K562 (cell line): ENCODE measurements at regions not wholly inside any gene's neighbourhood (a gene's known extent, or its start where the extent isn't known, plus 50 kb on each side); places are given as distances from the start of the nearest gene placed in this dataset.

Experiments
- ARID3B ChIP-seq: fragments of 250-450 bp; sonication (Bioruptor Pico); IDR thresholded peaks from 2 replicates; pipeline ENCODE4 v1.4.0; 2020; ENCODE audit warnings: borderline replicate concordance
- CBX1 ChIP-seq: sonication (generic); IDR thresholded peaks from 2 replicates; pipeline ENCODE4 v1.6.1; 2016; ENCODE audit warnings: antibody characterized with exemption, low read depth, mild to moderate bottlenecking
- E2F5 ChIP-seq: sonication (generic); formaldehyde crosslinking; IDR thresholded peaks from 2 replicates; pipeline ENCODE4 v1.8.0; 2022; ENCODE audit warnings: mild to moderate bottlenecking, missing genetic modification reagents
- E2F6 ChIP-seq, 2 experiments: IDR thresholded peaks; 2 replicates each; pipeline ENCODE4 v1.6.1; 2011; ENCODE audit warnings: borderline replicate concordance in 1 of 2, control low read depth in 1 of 2, low read depth in 1 of 2, low read length in 1 of 2, mild to moderate bottlenecking in 1 of 2, mixed read lengths in 1 of 2, moderate library complexity in 1 of 2; ENCODE audit not compliant: insufficient read depth in 1 of 2, insufficient read length in 1 of 2, poor library complexity in 1 of 2, severe bottlenecking in 1 of 2; ENCODE audit errors: extremely low read depth in 1 of 2
- MEF2A ChIP-seq: IDR thresholded peaks from 2 replicates; pipeline ENCODE4 v1.6.1; 2011; ENCODE audit warnings: low read depth, mild to moderate bottlenecking, low read length, moderate library complexity; ENCODE audit not compliant: control insufficient read depth
- MXI1 ChIP-seq: IDR thresholded peaks from 2 replicates; pipeline ENCODE4 v1.6.1; 2011; ENCODE audit warnings: low read depth, mild to moderate bottlenecking, improper control_type of control experiment, low read length
- RBBP5 ChIP-seq: fragments of 200-600 bp; sonication (generic); IDR thresholded peaks from 2 replicates; pipeline ENCODE4 v1.6.1; 2012; ENCODE audit warnings: borderline replicate concordance, mild to moderate bottlenecking, low read length, control low read depth, inconsistent platforms; ENCODE audit not compliant: insufficient read depth, poor library complexity, severe bottlenecking
- RBM22 ChIP-seq: fragments of 200-400 bp; formaldehyde crosslinking; IDR thresholded peaks from 2 replicates; pipeline ENCODE4 v1.6.1; 2018; ENCODE audit warnings: low read length, low read depth; ENCODE audit not compliant: poor library complexity, severe bottlenecking
- ZSCAN29 ChIP-seq: fragments of 450-650 bp; IDR thresholded peaks from 2 replicates; pipeline ENCODE4 v1.6.1; 2017

GRCh38 chr2:167431949-167432348, 543.7 kb downstream of the XIRP2 start (continued):
- TF ChIP-seq E2F6 (IDR thresholded peaks at IDR 0.05; ENCODE audit: borderline replicate concordance in 1 of 2, extremely low read depth in 1 of 2, insufficient read depth in 1 of 2, insufficient read length in 1 of 2, low read depth in 1 of 2, low read length in 1 of 2, poor library complexity in 1 of 2, severe bottlenecking in 1 of 2) (no peak), RBM22 (no peak), ZSCAN29 (no peak), CBX1 (no peak), RBBP5 (no peak), MXI1 (no peak), E2F5 (no peak), ARID3B (no peak), MEF2A (no peak)
